Stimulated activated naive CD8-positive, alpha-beta T cell treated with anti-CD3 and anti-CD28 coated beads, Interleukin-15, Interleukin-2, amounts not matched to agents 100 ng/mL and 50 ng/mL, for 24 hours (primary cell): ENCODE measurements at regions not wholly inside any gene's neighbourhood (a gene's known extent, or its start where the extent isn't known, plus 50 kb on each side); places are given as distances from the start of the nearest gene placed in this dataset.

Source experiments
- H3K27ac Mint-ChIP-seq: one replicate; pipeline ENCODE4 v1.8.0; 2021; ENCODE audit warnings: mild to moderate bottlenecking, mixed read lengths
- H3K27me3 Mint-ChIP-seq: one replicate; pipeline ENCODE4 v1.8.0; 2021; ENCODE audit warnings: mixed read lengths
- H3K36me3 Mint-ChIP-seq: one replicate; pipeline ENCODE4 v1.8.0; 2021; ENCODE audit warnings: low read depth, mixed read lengths
- H3K4me1 Mint-ChIP-seq: one replicate; pipeline ENCODE4 v1.8.0; 2021; ENCODE audit warnings: low read depth, mixed read lengths
- H3K4me3 Mint-ChIP-seq: one replicate; pipeline ENCODE4 v1.8.0; 2021; ENCODE audit warnings: mild to moderate bottlenecking, mixed read lengths
- H3K9me3 Mint-ChIP-seq: one replicate; pipeline ENCODE4 v1.8.0; 2021; ENCODE audit warnings: mixed read lengths

GRCh38 chr2:217223222-217223930 lies 363.5 kb upstream of the TNP1 start:
- Mint-ChIP-seq H3K27ac (peak overlapping the region; percentile 96), H3K4me1 (peaks cover 64% of the 10 kb centered on the region), H3K27me3 (peaks cover 17% of the 10 kb centered on the region), H3K9me3 (peaks cover 9% of the 10 kb centered on the region), H3K4me3 (peak overlapping the region; percentile 72), H3K36me3 (peaks cover 27% of the 10 kb centered on the region)

- Mint-ChIP-seq H3K36me3 (peaks cover 27% of the 10 kb centered on the region), H3K4me1 (peaks cover 67% of the 10 kb centered on the region), H3K4me3 (peak overlapping the region; percentile 72), H3K27ac (peak overlapping the region; percentile 96), H3K27me3 (peaks cover 24% of the 10 kb centered on the region), H3K9me3 (peaks cover 9% of the 10 kb centered on the region)
Measured at GRCh38 chr2:217222309-217222910, 362.5 kb upstream of the TNP1 start.

GRCh38 chr2:217220228-217221013 lies 360.6 kb upstream of the TNP1 start:
- Mint-ChIP-seq H3K27ac (no peak overlapping the region), H3K36me3 (peaks cover 22% of the 10 kb centered on the region), H3K4me3 (no peak overlapping the region), H3K9me3 (peaks cover 9% of the 10 kb centered on the region), H3K4me1 (peaks cover 65% of the 10 kb centered on the region), H3K27me3 (peaks cover 35% of the 10 kb centered on the region)

GRCh38 chr2:217219164-217219520 lies 359.3 kb upstream of the TNP1 start:
- Mint-ChIP-seq H3K4me3 (no peak overlapping the region), H3K9me3 (peaks cover 9% of the 10 kb centered on the region), H3K36me3 (peaks cover 16% of the 10 kb centered on the region), H3K27me3 (peaks cover 38% of the 10 kb centered on the region), H3K4me1 (peaks cover 55% of the 10 kb centered on the region), H3K27ac (no peak overlapping the region)

- Mint-ChIP-seq H3K4me3 (no peak overlapping the region), H3K36me3 (peaks cover 12% of the 10 kb centered on the region), H3K27ac (no peak overlapping the region), H3K4me1 (peaks cover 49% of the 10 kb centered on the region), H3K27me3 (peaks cover 40% of the 10 kb centered on the region), H3K9me3 (peaks cover 6% of the 10 kb centered on the region)
Measured at GRCh38 chr2:217218269-217219163, 358.7 kb upstream of the TNP1 start.

- Mint-ChIP-seq H3K9me3 (peaks cover 6% of the 10 kb centered on the region), H3K27ac (no peak overlapping the region), H3K27me3 (peaks cover 48% of the 10 kb centered on the region), H3K36me3 (peaks cover 5% of the 10 kb centered on the region), H3K4me3 (no peak overlapping the region), H3K4me1 (peaks cover 34% of the 10 kb centered on the region)
Measured at GRCh38 chr2:217216982-217217381, 357.1 kb upstream of the TNP1 start.

- H3K9me3 Mint-ChIP-seq: peaks cover 6% of the 10 kb centered on the region
- H3K4me1 Mint-ChIP-seq: peaks cover 29% of the 10 kb centered on the region
- H3K27ac Mint-ChIP-seq: no peak overlapping the region
- H3K36me3 Mint-ChIP-seq: peaks cover 5% of the 10 kb centered on the region
- peaks cover 48% of the 10 kb centered on the region for H3K27me3 Mint-ChIP-seq
- no peak overlapping the region for H3K4me3 Mint-ChIP-seq
Measured at GRCh38 chr2:217216316-217216715, 356.5 kb upstream of the TNP1 start.

GRCh38 chr2:217215877-217216276 lies 356.0 kb upstream of the TNP1 start:
- Mint-ChIP-seq H3K9me3 (peaks cover 6% of the 10 kb centered on the region), H3K4me3 (no peak overlapping the region), H3K27me3 (peaks cover 53% of the 10 kb centered on the region), H3K36me3 (peaks cover 5% of the 10 kb centered on the region), H3K4me1 (peaks cover 26% of the 10 kb centered on the region), H3K27ac (no peak overlapping the region)

- no peaks in the 10 kb centered on the region for H3K4me1 Mint-ChIP-seq
- H3K27ac Mint-ChIP-seq: no peak overlapping the region
- peaks cover 5% of the 10 kb centered on the region for H3K9me3 Mint-ChIP-seq
- H3K27me3 Mint-ChIP-seq: peaks cover 55% of the 10 kb centered on the region
- H3K4me3 Mint-ChIP-seq: no peak overlapping the region
- H3K36me3 Mint-ChIP-seq: no peaks in the 10 kb centered on the region
Measured at GRCh38 chr2:217208867-217209266, 349.0 kb upstream of the TNP1 start.

GRCh38 chr2:217207699-217208010 lies 347.8 kb upstream of the TNP1 start:
- Mint-ChIP-seq H3K4me3 (no peak overlapping the region), H3K27ac (no peak overlapping the region), H3K27me3 (peaks cover 58% of the 10 kb centered on the region), H3K36me3 (no peaks in the 10 kb centered on the region), H3K9me3 (peaks cover 9% of the 10 kb centered on the region), H3K4me1 (no peaks in the 10 kb centered on the region)

GRCh38 chr2:217206907-217207698 lies 347.2 kb upstream of the TNP1 start:
- Mint-ChIP-seq H3K36me3 (no peaks in the 10 kb centered on the region), H3K27me3 (peaks cover 55% of the 10 kb centered on the region), H3K27ac (no peak overlapping the region)

GRCh38 chr2:217206016-217206725 lies 346.3 kb upstream of the TNP1 start:
- Mint-ChIP-seq H3K4me3 (no peak overlapping the region), H3K27me3 (peaks cover 57% of the 10 kb centered on the region), H3K36me3 (no peaks in the 10 kb centered on the region), H3K27ac (no peak overlapping the region), H3K9me3 (peaks cover 9% of the 10 kb centered on the region), H3K4me1 (no peaks in the 10 kb centered on the region)

More at GRCh38 chr2:217206907-217207698, 347.2 kb upstream of the TNP1 start:
- H3K4me3 Mint-ChIP-seq: no peak overlapping the region
- H3K9me3 Mint-ChIP-seq: peaks cover 9% of the 10 kb centered on the region
- H3K4me1 Mint-ChIP-seq: no peaks in the 10 kb centered on the region

GRCh38 chr2:217204358-217204757 lies 344.5 kb upstream of the TNP1 start:
- Mint-ChIP-seq H3K27ac (no peak overlapping the region), H3K36me3 (no peaks in the 10 kb centered on the region), H3K27me3 (peaks cover 50% of the 10 kb centered on the region), H3K4me3 (no peak overlapping the region), H3K4me1 (no peaks in the 10 kb centered on the region), H3K9me3 (peaks cover 9% of the 10 kb centered on the region)
